NT2/D1 (cell line): ENCODE measurements at regions not wholly inside any gene's neighbourhood (a gene's known extent, or its start where the extent isn't known, plus 50 kb on each side); places are given as distances from the start of the nearest gene placed in this dataset.

Source experiments
- DNase-seq: peaks from one replicate; pipeline ENCODE4 v3.0.0-alpha.2; 2011; ENCODE audit warnings: low read depth, low spot score
- H3K27me3 ChIP-seq: 2 replicates; pipeline ENCODE4 v1.6.0; 2011; ENCODE audit warnings: mild to moderate bottlenecking; ENCODE audit not compliant: insufficient read length, insufficient read depth
- H3K36me3 ChIP-seq: 2 replicates; pipeline ENCODE4 v1.6.1; 2011; ENCODE audit warnings: mild to moderate bottlenecking, low read length, mixed read lengths; ENCODE audit not compliant: insufficient read depth, insufficient read length
- H3K4me1 ChIP-seq: 2 replicates; pipeline ENCODE4 v1.5.1; 2011; ENCODE audit not compliant: insufficient read depth, insufficient read length
- H3K4me3 ChIP-seq: 2 replicates; pipeline ENCODE4 v1.5.1; 2011; ENCODE audit warnings: low read depth; ENCODE audit not compliant: insufficient read length
- H3K9ac ChIP-seq: 2 replicates; pipeline ENCODE4 v1.6.0; 2011; ENCODE audit warnings: low read depth; ENCODE audit not compliant: insufficient read length
- H3K9me3 ChIP-seq: 2 replicates; pipeline ENCODE4 v1.5.1; 2011; ENCODE audit warnings: mild to moderate bottlenecking, low read length; ENCODE audit not compliant: insufficient read depth
- SUZ12 ChIP-seq: IDR thresholded peaks from 2 replicates; pipeline ENCODE4 v1.6.1; 2011; ENCODE audit not compliant: insufficient read length, insufficient read depth; ENCODE audit errors: extremely low read depth
- YY1 ChIP-seq: IDR thresholded peaks from 2 replicates; pipeline ENCODE4 v1.6.1; 2011; ENCODE audit not compliant: insufficient read length, insufficient read depth
- ZNF274 ChIP-seq: IDR thresholded peaks from 2 replicates; pipeline ENCODE4 v1.6.1; 2011; ENCODE audit warnings: mild to moderate bottlenecking, low read depth, low read length

DNA sequence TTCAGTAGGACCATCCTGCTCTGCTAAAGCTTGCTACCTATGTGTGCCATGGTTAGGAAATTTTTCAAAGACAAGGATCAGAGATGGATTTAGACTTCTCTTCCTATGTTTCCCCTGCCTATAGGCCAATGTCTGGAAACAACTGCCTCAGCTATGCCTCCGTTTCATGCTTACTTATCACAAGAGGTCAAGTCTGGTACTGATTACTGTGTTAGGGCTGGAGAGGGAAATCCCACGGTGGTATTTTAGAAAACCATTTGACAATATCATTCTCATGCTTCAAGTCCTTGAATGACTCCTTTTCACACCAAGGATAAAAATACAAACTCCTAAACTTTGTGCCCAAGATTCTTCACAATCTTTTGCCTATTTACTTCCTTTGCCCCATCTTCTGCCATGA is 484.3 kb downstream of the DHX35 start:
- H3K9ac ChIP-seq, result no peak overlapping the region
- no peaks in the 10 kb centered on the region for H3K36me3 ChIP-seq
- no peak for TF ChIP-seq YY1
- TF ChIP-seq SUZ12, result no peak
- TF ChIP-seq ZNF274, result no peak
- no peaks in the 10 kb centered on the region for H3K9me3 ChIP-seq
- DNase-seq, result no peak
- no peaks in the 10 kb centered on the region for H3K27me3 ChIP-seq
- no peaks in the 10 kb centered on the region for H3K4me1 ChIP-seq
- no peak overlapping the region for H3K4me3 ChIP-seq

DNA sequence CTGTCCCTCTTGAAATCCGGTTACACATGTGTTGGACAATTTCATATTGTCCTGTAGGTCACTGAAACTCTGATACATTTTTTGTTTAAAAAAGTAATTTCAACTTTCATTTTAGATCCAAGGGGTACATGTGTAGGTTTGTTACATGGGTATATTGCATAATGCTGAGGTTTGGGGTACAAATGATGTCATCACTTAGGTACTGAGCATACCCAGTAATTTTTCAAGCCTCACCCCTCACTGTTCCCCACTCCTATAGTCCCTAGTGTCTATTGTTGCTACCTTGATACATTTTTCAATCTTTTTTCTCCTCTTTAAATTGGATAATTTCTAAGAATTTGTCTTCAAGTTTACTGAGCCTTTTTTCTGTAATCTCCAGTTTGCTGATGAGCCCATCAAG is 483.0 kb downstream of the DHX35 start:
- H3K4me3 ChIP-seq, result no peak overlapping the region
- TF ChIP-seq YY1 (no peak), SUZ12 (no peak), ZNF274 (no peak)

DNA sequence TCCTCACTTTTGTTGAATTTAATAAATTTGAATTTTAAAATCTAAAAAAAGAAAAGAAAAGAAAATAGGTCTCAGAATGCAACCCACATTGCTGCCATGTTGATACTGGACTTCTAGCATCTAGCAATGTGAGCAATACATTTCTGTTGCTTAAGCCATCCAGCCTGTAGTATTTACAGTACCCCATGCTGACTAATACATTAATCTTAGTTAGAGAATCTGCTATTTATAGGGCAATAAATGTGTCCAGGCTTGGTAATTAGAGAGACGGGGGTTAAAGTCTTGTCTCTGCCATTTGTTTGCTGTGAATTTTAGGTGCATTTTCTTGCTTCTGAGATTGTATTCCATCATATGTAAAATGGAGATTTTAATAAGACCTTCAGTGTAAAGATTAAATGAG is 471.3 kb downstream of the DHX35 start:
- Histone ChIP-seq H3K36me3 (no peaks in the 10 kb centered on the region), H3K9me3 (no peaks in the 10 kb centered on the region), H3K27me3 (no peaks in the 10 kb centered on the region), H3K4me1 (no peaks in the 10 kb centered on the region), H3K9ac (no peak overlapping the region), H3K4me3 (no peak overlapping the region)
- DNase-seq, result no peak
- TF ChIP-seq SUZ12 (no peak), YY1 (no peak), ZNF274 (no peak)

More for the DNA sequence above, 483.0 kb downstream of the DHX35 start:
- no peak overlapping the region for H3K9ac ChIP-seq
- DNase-seq, result no peak
- H3K9me3 ChIP-seq, result no peaks in the 10 kb centered on the region
- no peaks in the 10 kb centered on the region for H3K4me1 ChIP-seq
- no peaks in the 10 kb centered on the region for H3K36me3 ChIP-seq
- no peaks in the 10 kb centered on the region for H3K27me3 ChIP-seq

DNA sequence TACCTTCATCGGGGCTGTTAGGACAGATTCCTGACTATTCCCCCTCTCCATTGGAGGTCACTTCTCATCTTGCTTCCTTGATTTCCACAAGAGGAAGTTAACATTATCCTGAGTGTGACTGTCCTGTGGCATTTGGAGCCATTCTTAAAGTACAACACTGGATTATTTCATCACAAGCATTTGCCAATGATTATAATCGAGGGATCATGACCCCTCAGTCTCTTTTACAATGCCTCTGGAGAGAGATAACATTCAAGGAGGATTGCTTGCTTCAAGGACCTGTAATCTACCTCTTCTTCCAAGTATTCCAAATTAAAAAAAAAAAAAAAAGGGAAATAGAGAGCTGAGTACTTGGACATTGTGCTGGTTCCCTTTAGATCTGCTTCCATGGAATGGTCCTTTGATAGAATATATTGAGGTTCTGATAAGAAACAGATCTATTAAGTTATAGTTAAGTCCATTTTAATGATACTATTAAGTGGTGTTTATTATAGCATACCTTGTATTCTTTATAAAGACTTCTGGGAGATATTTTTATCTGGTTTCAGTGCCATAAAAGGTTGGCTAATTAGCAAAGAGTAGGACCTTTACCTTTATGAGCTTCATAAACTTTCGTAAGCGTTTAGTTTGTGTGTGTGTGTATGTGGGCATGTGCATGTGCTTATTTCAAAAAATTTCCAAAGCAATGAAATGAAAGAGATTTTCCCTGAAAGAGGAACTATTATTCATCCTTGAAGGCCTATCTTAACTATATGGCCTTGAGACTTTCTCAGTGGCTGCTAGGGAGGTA is 469.1 kb downstream of the DHX35 start:
- Histone ChIP-seq H3K4me3 (no peak overlapping the region), H3K4me1 (no peaks in the 10 kb centered on the region), H3K9ac (no peak overlapping the region), H3K9me3 (no peaks in the 10 kb centered on the region), H3K27me3 (no peaks in the 10 kb centered on the region), H3K36me3 (no peaks in the 10 kb centered on the region)
- DNase-seq, result no peak
- TF ChIP-seq YY1 (no peak), ZNF274 (no peak), SUZ12 (no peak)

DNA sequence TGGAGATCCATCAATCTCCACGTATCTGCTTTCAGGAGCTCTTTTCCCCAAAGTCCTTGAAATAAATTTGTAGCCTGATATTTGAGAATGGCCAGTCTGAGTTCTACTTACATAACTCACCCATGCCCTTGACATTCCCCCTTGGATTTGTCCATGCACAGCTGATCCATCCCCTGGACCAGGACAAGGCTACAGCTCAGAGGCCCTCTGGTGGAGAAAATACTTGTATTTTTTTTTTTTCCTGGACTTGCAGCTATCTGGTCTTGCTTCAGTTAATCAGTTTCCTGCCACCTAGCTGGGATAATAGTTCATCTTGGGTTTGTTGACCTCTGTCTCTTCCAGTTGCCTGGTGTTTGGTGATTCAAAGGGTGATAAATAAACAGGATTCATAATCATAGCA is 467.6 kb downstream of the DHX35 start:
- no peak for DNase-seq
- Histone ChIP-seq H3K9me3 (no peaks in the 10 kb centered on the region), H3K9ac (no peak overlapping the region), H3K27me3 (no peaks in the 10 kb centered on the region), H3K4me3 (no peak overlapping the region), H3K36me3 (no peaks in the 10 kb centered on the region), H3K4me1 (no peaks in the 10 kb centered on the region)
- TF ChIP-seq YY1, result no peak
- TF ChIP-seq SUZ12, result no peak
- no peak for TF ChIP-seq ZNF274

DNA sequence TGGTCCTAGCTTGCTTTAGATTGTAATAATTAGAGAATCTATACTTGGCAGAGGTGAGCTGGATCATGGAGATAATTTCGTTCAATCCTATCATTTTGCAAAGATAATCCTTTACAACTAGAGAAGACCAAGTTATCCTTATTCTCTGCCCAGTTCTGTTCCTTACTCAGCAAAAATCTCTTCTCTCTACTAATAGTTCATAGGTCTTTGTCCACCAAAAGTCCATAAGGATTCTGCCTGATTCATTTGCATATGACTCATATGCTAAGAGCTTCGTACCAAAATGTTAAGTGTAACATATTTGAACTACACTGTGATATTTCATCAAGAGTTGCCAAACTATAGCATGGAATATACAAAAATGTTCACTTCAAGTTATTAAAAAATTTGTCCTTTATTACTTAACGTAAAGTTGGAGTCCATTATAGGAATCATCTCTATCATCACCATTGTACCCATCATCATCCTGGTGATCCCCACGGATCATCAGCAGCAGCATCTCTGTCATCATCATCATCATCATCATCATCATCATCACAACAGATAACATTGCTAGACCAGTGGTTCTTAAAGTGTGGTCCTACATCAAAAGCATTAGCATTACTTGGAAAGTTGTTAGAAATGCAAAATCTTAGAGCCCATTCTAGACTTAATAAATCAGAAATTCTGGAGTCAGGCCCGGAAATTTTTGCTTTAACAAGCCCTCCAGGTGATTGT is 463.0 kb downstream of the DHX35 start:
- TF ChIP-seq YY1 (no peak), SUZ12 (no peak)
- H3K9ac ChIP-seq, result no peak overlapping the region
- H3K4me3 ChIP-seq, result no peak overlapping the region
- peaks cover 3% of the 10 kb centered on the region for H3K4me1 ChIP-seq
- DNase-seq, result no peak
- no peaks in the 10 kb centered on the region for H3K9me3 ChIP-seq
- no peaks in the 10 kb centered on the region for H3K27me3 ChIP-seq
- H3K36me3 ChIP-seq, result no peaks in the 10 kb centered on the region

DNA sequence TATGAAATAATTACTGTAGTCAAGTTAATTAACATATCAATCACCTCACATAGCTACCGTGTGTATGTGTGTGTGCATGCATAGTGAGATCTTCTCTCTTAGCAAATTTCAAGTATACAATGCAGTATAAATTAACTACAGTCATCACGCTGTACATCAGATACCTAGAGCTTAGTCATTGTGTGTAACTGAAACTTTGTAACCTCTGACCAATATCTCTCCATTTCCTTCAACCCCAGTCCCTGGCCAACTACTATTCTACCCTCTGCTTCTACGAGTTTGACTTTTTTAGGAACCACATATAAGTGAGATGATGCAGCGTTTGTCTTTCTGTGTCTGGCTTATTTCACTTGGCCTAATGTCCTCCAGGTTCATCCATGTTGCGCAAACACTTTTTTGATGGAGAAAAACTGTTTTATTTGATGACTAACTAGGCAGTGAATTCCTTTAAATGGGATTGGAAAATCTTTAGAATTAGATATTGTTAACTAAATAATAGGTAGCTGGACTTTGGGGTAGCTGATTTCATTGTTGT is 459.5 kb downstream of the DHX35 start:
- TF ChIP-seq ZNF274 (no peak), YY1 (no peak), SUZ12 (no peak)
- Histone ChIP-seq H3K4me1 (peaks cover 3% of the 10 kb centered on the region), H3K9ac (no peak overlapping the region)

More for the DNA sequence above, 459.5 kb downstream of the DHX35 start:
- no peak overlapping the region for H3K4me3 ChIP-seq
- DNase-seq, result no peak
- no peaks in the 10 kb centered on the region for H3K27me3 ChIP-seq
- H3K9me3 ChIP-seq, result no peaks in the 10 kb centered on the region
- H3K36me3 ChIP-seq, result no peaks in the 10 kb centered on the region
